OCI-M2 (cell line): ENCODE measurements at regions not wholly inside any gene's neighbourhood (a gene's known extent, or its start where the extent isn't known, plus 50 kb on each side); places are given as distances from the start of the nearest gene placed in this dataset.
"Not testable (repeated sequence)": the region's sequence is repeated elsewhere in the genome, so short reads cannot be mapped to it uniquely, and the experiment has no call there.

ENCODE experiments used
- DNase-seq: peaks from one replicate; lab custom pipeline; 2025; ENCODE audit not compliant: unreplicated experiment; lab: John Stamatoyannopoulos, UW

- DNase-seq: no peak
Measured at GRCh38 chr9:75657015-75657414, 233.5 kb upstream of the PCSK5 start.

GRCh38 chr9:75658301-75658905 lies 232.1 kb upstream of the PCSK5 start:
- DNase-seq: no peak

DNA sequence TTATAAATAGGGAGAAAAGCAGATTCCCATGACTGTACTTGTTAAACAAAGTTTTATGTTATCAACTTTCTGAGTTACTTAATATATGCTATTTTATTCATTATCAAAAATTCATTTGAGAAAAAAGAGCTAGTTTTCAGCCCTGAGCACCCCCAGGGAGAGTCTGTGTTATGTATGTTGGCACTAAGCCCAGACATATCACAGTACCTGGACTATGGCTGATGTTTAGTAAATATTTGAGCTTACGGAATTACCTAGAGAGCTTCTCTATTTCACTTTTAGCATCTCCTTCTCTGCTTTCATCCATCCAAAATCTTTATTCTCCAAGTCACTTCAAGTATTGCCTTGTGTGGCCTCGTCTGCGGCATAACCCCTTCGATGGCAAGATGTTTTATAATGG lies 225.9 kb upstream of the PCSK5 start:
- DNase-seq: no peak

DNA sequence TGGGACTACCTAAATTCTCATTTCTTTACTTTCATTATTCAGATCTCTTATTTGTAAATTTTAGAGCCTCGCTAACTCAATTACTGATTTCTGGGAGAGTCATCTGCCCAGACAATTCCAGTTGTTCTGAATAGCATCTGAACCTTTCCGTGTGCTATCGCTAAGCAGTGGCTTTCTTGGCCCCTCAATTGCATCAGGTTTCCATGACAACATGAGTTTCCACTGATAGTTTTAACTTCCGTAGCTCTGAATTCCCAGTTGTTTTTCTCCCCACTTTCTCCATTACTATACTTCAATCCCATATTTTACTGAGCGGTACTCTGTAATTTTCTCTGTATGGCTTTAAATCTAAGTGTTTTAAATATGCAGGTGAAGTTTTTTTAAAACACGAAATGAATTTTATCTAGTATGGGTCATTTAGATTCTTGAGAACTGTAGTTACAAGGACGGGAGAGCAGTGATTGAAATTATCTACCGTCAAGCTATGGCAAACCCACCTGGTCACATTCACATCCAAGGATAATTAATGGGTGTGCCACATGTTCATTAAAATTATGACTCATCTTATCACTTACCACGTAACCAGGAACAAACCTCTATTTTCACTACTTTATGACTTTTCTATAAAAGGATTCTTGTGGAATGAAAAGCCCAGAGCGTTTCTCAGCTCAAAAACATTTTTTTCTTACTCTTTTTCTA lies 223.5 kb upstream of the PCSK5 start:
- DNase-seq: no peak

DNA sequence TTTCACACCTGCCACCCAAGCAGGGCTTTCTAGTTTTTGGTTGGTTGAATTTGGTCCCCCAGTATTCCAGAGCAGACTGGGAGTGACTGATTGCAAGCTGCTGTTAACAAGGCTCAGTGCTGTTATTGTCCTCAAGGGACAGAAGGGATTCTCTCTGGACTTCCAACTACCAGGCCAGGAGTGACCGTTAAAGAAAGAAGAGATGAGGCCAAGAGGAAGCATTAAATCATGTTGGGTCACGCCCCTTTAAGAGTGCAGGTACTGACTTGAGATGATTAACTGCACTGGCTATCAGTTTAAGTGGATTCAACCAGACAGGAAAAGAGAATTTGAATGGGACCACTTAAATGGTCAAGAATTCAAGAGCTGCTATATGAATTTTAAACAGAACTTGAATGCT lies 220.8 kb upstream of the PCSK5 start:
- DNase-seq: no peak

DNA sequence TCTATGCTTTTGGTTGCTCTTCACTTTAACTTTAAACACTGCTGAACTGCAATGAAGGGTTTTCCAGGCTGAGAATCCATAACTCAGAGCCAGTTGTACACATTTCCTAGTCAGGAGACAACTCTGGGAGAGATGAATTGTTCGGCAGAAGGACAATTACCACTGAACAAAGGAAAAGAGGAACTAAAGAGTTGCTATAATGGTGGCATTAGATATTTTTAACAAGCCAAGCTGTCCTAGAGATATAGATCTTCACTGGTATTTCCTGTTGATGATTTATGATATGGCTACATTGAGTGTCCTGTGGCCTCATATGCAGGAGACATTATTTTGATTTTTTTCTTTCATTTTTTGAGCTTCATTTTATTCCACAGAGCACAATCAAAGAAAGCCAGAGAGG lies 219.1 kb upstream of the PCSK5 start:
- DNase-seq: no peak

GRCh38 chr9:75672478-75672877 lies 218.0 kb upstream of the PCSK5 start:
- no peak for DNase-seq

GRCh38 chr9:75683591-75683990 lies 206.9 kb upstream of the PCSK5 start:
- no peak for DNase-seq

DNA sequence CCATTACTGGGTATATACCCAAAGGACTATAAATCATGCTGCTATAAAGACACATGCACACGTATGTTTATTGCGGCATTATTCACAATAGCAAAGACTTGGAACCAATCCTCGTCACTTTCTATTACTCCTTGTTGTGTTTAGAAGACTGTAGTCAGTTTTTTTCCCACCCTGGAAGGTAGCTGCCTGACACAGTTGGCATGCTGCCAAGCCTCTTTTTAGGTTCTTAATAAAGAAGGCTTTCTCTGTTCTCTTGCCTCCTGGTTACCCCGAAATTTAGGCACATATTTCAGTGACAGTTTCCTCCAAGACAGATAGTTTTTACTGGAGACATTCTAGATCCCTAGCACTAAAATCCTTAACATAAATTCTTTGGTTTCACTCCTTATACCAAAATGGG lies 205.4 kb upstream of the PCSK5 start:
- DNase-seq: no peak

GRCh38 chr9:75687359-75687953 lies 203.0 kb upstream of the PCSK5 start:
- no peak for DNase-seq

DNA sequence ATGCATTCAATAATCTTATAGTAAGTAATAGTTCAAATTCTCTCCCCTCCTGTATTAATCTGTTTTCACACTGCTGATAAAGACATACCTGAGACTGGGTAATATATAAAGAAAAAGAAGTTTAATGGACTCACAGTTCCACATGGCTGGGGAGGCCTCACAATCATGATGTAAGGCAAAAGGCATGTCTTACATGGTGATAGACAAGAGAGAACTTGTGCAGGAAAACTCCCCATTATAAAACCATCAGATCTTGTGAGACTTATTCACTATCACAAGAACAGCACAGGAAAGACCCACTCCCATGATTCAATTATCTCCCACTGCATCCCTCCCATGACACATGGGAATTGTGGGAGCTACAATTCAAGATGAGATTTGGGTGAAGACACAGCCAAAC lies 199.9 kb upstream of the PCSK5 start:
- not testable (repeated sequence) for DNase-seq

- DNase-seq: no peak
Measured at GRCh38 chr9:75691408-75691807, 199.1 kb upstream of the PCSK5 start.

GRCh38 chr9:75692309-75692708 lies 198.2 kb upstream of the PCSK5 start:
- no peak for DNase-seq

DNA sequence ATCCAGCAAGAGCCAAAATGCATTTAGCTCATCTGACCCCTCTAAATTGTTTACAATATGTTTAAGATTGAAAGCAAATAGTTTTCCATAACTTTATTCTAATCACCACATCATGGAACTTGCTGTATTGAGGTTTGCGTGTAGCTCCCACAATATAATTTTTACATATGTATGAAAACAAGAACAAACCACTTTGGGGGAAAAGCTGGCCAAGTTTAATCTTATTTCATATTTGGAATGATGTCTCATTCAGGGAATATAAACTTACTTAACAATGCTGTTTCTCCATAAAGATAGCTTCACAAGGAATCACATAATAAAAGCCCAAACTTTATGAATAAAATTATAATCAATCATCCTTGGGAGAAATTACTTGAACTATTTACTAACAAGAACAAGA lies 194.6 kb upstream of the PCSK5 start:
- DNase-seq: no peak

DNA sequence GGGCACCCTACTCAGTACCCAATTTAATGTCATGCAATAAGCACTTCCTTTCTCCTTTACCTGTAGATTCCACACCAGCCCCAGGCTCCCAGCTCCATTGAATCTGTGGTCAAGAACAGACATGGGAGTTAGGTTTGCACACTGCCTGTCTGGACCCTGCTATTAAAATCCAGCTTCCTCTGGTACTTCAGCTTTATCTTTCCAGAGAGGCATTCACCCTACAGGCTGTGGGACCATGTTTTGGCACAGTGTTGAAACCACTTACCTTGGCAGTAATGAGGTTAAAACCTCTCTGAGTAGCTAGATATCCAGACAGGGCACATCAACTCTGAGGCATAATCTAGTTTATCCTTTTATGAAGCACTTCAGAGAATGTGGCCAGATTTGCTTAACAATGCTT lies 191.5 kb upstream of the PCSK5 start:
- DNase-seq: no peak

DNA sequence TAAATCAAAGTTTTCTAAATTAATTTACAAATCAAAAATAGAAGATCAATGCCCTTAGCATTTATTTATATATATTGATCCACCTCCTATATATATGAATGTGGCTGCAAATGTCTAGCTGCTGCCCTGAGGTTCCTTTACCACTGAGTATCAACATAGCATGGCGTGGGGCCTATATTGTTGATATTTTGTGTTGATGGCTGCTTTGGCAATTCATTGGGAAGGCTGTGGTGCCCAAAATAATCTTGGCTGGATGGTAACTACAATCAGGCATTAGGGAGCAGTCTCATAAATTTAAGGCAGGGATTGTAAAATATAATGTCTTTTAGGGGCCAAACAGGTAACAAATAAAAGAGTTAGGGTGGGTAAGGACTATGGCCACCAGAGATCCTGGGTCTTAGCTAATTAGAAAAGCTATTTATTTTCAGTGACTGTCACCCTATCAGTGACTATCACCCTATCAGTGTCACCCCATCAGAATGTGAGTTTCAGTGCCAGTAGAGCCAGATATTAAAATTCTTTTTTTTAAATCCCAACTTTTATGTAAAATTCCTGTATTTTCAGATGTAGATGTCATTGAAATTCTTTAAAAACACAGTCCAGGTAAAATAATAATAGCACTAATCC lies 190.7 kb upstream of the PCSK5 start:
- no peak for DNase-seq

DNA sequence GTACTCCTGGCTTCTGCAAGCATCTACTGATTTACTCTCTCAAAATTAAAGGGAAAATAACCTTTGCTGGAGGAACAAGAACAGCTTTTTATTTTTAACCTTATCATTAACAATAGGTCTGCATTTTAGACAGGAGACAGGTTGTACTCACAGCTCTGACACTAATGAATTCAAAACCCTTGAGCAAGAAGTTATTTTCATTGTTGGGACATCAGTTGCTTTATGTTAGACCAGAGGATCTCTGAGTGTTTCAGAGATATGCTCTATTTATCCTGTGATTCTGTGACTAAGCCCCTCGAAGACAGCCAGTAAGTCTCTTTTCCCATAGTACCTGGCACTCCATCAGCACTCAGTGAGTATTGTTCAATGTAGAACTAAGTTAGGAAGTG lies 190.2 kb upstream of the PCSK5 start:
- DNase-seq: no peak

GRCh38 chr9:75707191-75707590 lies 183.3 kb upstream of the PCSK5 start:
- no peak for DNase-seq

DNA sequence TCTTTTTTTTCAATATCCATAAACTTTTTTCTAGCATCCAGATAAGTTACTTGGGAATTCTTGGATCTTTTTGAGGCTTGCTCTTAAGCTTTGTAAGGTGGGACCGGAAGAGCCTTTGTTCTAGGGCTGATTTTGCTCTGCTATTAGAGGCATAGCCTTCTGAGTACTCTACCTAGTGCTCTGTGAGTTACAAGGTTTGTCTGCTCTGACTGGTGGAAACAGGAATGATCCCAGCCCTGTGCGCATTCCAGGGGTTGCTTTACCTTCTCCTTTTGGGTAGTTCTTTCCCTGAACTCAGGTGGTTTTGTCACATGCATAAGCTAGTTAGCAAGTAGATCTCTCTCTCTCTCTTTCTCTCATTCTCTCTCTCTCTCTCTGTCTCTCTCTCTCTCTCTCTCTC lies 180.8 kb upstream of the PCSK5 start:
- DNase-seq: no peak

DNA sequence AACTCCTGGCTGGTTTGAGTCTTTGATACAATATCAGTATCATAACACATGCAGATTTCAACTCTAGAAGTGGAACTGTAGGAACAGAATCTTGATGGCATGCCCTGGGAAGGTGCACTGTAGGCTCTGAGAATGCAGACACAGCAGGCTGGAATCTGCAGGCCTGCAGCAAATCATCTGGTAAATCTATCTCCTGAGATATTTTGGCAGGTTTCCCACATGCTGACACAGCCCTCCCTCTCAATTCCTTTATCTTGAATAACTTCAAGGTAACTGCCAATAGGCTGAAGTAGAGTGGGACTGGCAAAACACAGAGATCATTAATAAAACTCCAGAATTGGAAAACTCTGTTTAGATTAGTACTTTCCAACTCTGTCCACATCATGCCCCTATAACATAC lies 177.8 kb upstream of the PCSK5 start:
- no peak for DNase-seq

- no peak for DNase-seq
Measured at GRCh38 chr9:75713335-75713734, 177.1 kb upstream of the PCSK5 start.

DNA sequence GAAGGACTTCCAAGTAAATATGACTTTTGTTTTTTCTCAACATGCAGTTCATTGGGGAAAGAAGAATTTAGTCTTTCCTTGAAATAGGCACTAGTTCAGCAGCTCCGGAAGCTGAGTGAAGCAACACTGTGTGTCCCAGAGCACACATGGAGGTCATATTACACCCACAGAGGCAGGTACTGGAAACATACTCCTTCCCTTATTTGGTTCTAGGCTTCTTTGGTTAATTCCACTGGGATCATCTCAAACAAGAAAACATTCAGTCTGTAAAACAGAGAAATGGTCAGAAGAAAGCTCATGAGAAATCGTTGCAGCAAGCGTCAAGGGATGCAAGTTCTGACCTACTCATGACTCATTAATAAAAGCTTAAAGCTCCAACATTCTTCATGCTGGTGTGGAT lies 175.1 kb upstream of the PCSK5 start:
- DNase-seq: no peak
